ENCODE measurements at regions not wholly inside any gene's neighbourhood (a gene's known extent, or its start where the extent isn't known, plus 50 kb on each side); places are given as distances from the start of the nearest gene placed in this dataset.

- no peak for DNase-seq
Measured at GRCh38 chr4:123031664-123032063, 109.3 kb upstream of the NUDT6 start.

GRCh38 chr4:123034023-123034422, 111.6 kb upstream of the NUDT6 start:
- DNase-seq: no peak

- DNase-seq: no peak
Measured at GRCh38 chr4:123035239-123035638, 112.8 kb upstream of the NUDT6 start.

GRCh38 chr4:123037804-123038203, 115.4 kb upstream of the NUDT6 start:
- DNase-seq: peak; percentile 64

GRCh38 chr4:123042095-123042494, 119.7 kb upstream of the NUDT6 start:
- DNase-seq: no peak

- peak; percentile 37 for DNase-seq
Measured at GRCh38 chr4:123043013-123043412, 120.6 kb upstream of the NUDT6 start.

- no peak for DNase-seq
Measured at GRCh38 chr4:123043793-123044425, 121.5 kb upstream of the NUDT6 start.

GRCh38 chr4:123046096-123046495, 123.7 kb upstream of the NUDT6 start:
- no peak for DNase-seq

GRCh38 chr4:123050018-123050417, 127.6 kb upstream of the NUDT6 start:
- peak; percentile 70 for DNase-seq

GRCh38 chr4:123052007-123052406, 129.6 kb upstream of the NUDT6 start:
- no peak for DNase-seq

- DNase-seq: no peak
Measured at GRCh38 chr4:123055943-123056342, 133.5 kb upstream of the NUDT6 start.

GRCh38 chr4:123060039-123060770, 137.8 kb upstream of the NUDT6 start:
- no peak for DNase-seq

- no peak for DNase-seq
Measured at GRCh38 chr4:123064390-123064789, 142.0 kb upstream of the NUDT6 start.

GRCh38 chr4:123068081-123068480, 145.7 kb upstream of the NUDT6 start:
- DNase-seq: no peak

GRCh38 chr4:123072060-123072459, 149.7 kb upstream of the NUDT6 start:
- no peak for DNase-seq

- DNase-seq: no peak
Measured at GRCh38 chr4:123073650-123074049, 151.3 kb upstream of the NUDT6 start.

- no peak for DNase-seq
Measured at GRCh38 chr4:123077330-123077729, 154.9 kb upstream of the NUDT6 start.

- DNase-seq: no peak
Measured at GRCh38 chr4:123081971-123082370, 159.6 kb upstream of the NUDT6 start.

- DNase-seq: peak; percentile 66
Measured at GRCh38 chr4:123083646-123084045, 161.2 kb upstream of the NUDT6 start.

- peak; percentile 28 for DNase-seq
Measured at GRCh38 chr4:123088501-123088900, 166.1 kb upstream of the NUDT6 start.

- no peak for DNase-seq
Measured at GRCh38 chr4:123090886-123091285, 168.5 kb upstream of the NUDT6 start.

GRCh38 chr4:123092586-123092985, 170.2 kb upstream of the NUDT6 start:
- DNase-seq: no peak

GRCh38 chr4:123093236-123093635, 170.8 kb upstream of the NUDT6 start:
- DNase-seq: peak; percentile 36

GRCh38 chr4:123096038-123096437, 173.6 kb upstream of the NUDT6 start:
- DNase-seq: peak; percentile 45
